Testis (tissue), 2 donors: ENCODE measurements at regions not wholly inside any gene's neighbourhood (a gene's known extent, or its start where the extent isn't known, plus 50 kb on each side); places are given as distances from the start of the nearest gene placed in this dataset.

Source experiments
- DNase-seq: peaks from one replicate; pipeline ENCODE4 v3.0.0-alpha.2; 2019
- H3K27ac ChIP-seq, 2 donors: fragments of 200-600 bp; sonication (generic); one replicate each; pipeline ENCODE4 v1.5.1; 2019
- H3K27me3 ChIP-seq: fragments of 200-600 bp; sonication (generic); one replicate; pipeline ENCODE4 v1.5.1; 2019
- H3K36me3 ChIP-seq: fragments of 200-600 bp; sonication (generic); one replicate; pipeline ENCODE4 v1.5.1; 2017; ENCODE audit warnings: low read depth; ENCODE audit errors: missing control alignments
- H3K4me1 ChIP-seq: fragments of 200-600 bp; sonication (generic); one replicate; pipeline ENCODE4 v1.5.1; 2019
- H3K4me3 ChIP-seq, 2 donors: fragments of 200-600 bp; sonication (generic); one replicate each; pipeline ENCODE4 v1.5.1; 2017 to 2019
- H3K9me3 ChIP-seq: fragments of 200-600 bp; sonication (generic); one replicate; pipeline ENCODE4 v1.5.1; 2017
- CTCF ChIP-seq, 3 experiments: fragments of 450-650 bp in 2 of 3; fragments of 200-600 bp in 1 of 3; sonication (generic) in 1 of 3; IDR thresholded peaks; one replicate each; pipeline ENCODE4 v1.5.1; 2016 to 2019; ENCODE audit warnings: antibody characterized with exemption in 3 of 3, mild to moderate bottlenecking in 2 of 3, moderate library complexity in 1 of 3
- POLR2A ChIP-seq: fragments of 450-650 bp; IDR thresholded peaks from one replicate; pipeline ENCODE4 v1.6.1; 2017; ENCODE audit warnings: antibody characterized with exemption, mild to moderate bottlenecking, moderate library complexity
- WGBS, 2 donors: methylation state at CpG; one replicate each; pipeline ENCODE4 v1.1.5; 2018; 5-methylcytosine and 5-hydroxymethylcytosine counted together
- intact Hi-C: fragments of 100-400 bp; cut with DNase I; formaldehyde crosslinking; loops from one replicate; pipeline ENCODE4 v1.15.1; 2023; ENCODE audit warnings: low total_unique reads

- H3K4me1 ChIP-seq: no peaks in the 10 kb centered on the region
- no peak overlapping the region for H3K27ac ChIP-seq
- TF ChIP-seq POLR2A: no peak
- no peak for TF ChIP-seq CTCF (IDR thresholded peaks at IDR 0.05)
- no peak overlapping the region for H3K4me3 ChIP-seq
- 89 to 95% methylated on average over 1 of the region's 1 CpG for WGBS, 2 donors
- no peaks in the 10 kb centered on the region for H3K9me3 ChIP-seq
- no peaks in the 10 kb centered on the region for H3K27me3 ChIP-seq
- intact Hi-C loops: no loop called here
- no peak for DNase-seq
- H3K36me3 ChIP-seq: no peaks in the 10 kb centered on the region
These were observed 212.3 kb upstream of the HSF2 start for GRCh38 chr6:122187186-122187585.

GRCh38 chr6:122198922-122199321 is 200.5 kb upstream of the HSF2 start:
- WGBS, 2 donors: 98 to 100% methylated on average over 1 of the region's 1 CpG
- no peak for DNase-seq
- H3K27ac ChIP-seq: no peak overlapping the region

GRCh38 chr6:122200440-122200839 is 199.0 kb upstream of the HSF2 start:
- no peaks in the 10 kb centered on the region for H3K4me1 ChIP-seq
- H3K27ac ChIP-seq: no peak overlapping the region
- intact Hi-C loops: no loop called here
- H3K36me3 ChIP-seq: no peaks in the 10 kb centered on the region
- H3K27me3 ChIP-seq: no peaks in the 10 kb centered on the region
- no peaks in the 10 kb centered on the region for H3K9me3 ChIP-seq
- H3K4me3 ChIP-seq: no peak overlapping the region
- WGBS, 2 donors: 40 to 59% methylated on average over 1 of the region's 1 CpG
- no peak for DNase-seq
- TF ChIP-seq POLR2A: no peak
- TF ChIP-seq CTCF (IDR thresholded peaks at IDR 0.05): no peak

More at GRCh38 chr6:122198922-122199321, 200.5 kb upstream of the HSF2 start:
- no peak overlapping the region for H3K4me3 ChIP-seq
- no peak for TF ChIP-seq POLR2A
- TF ChIP-seq CTCF (IDR thresholded peaks at IDR 0.05): no peak
- H3K4me1 ChIP-seq: no peaks in the 10 kb centered on the region
- intact Hi-C loops: no loop called here
- H3K27me3 ChIP-seq: no peaks in the 10 kb centered on the region
- H3K36me3 ChIP-seq: no peaks in the 10 kb centered on the region
- H3K9me3 ChIP-seq: no peaks in the 10 kb centered on the region

- no peak for DNase-seq
These were observed 196.8 kb upstream of the HSF2 start for GRCh38 chr6:122202576-122203137.

More at GRCh38 chr6:122202576-122203137, 196.8 kb upstream of the HSF2 start:
- TF ChIP-seq POLR2A (no peak), CTCF (IDR thresholded peaks at IDR 0.05) (no peak)
- intact Hi-C loops: no loop called here
- Histone ChIP-seq H3K27ac (no peak overlapping the region), H3K36me3 (no peaks in the 10 kb centered on the region), H3K27me3 (no peaks in the 10 kb centered on the region), H3K4me1 (no peaks in the 10 kb centered on the region), H3K4me3 (no peak overlapping the region), H3K9me3 (no peaks in the 10 kb centered on the region)
- 63 to 78% methylated on average over 8 of the region's 8 CpGs for WGBS, 2 donors
